G401 (cell line): ENCODE measurements at regions not wholly inside any gene's neighbourhood (a gene's known extent, or its start where the extent isn't known, plus 50 kb on each side); places are given as distances from the start of the nearest gene placed in this dataset.

Source experiments
- DNase-seq: peaks from one replicate; pipeline ENCODE4 v3.0.0-alpha.2; 2015; ENCODE audit warnings: low spot score
- in situ Hi-C: cut with HindIII; loops from 2 replicates; pipeline ENCODE4 v1.10.0; 2016; ENCODE audit warnings: low sequenced_read_pairs, mixed read lengths

DNA sequence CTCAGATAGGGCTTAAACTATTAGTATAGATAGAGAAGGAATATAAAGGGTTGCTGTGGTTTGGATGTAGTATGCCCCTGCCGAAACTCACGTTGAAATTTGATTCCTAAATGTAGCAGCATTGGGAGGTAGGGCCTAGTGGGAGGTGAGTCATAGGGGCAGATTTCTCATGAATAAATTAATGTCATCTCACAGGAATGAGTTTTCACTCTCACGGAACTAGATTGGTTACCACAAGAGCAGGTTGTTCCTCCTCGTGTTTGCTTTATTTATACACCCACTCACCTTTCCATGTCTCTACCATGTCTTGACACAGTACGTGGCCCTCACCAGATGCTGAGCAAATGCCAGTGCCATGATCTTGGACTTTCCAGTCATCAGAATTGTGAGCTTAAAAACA lies 218.2 kb downstream of the RBM43 start:
- in situ Hi-C loops = no loop called here

DNA sequence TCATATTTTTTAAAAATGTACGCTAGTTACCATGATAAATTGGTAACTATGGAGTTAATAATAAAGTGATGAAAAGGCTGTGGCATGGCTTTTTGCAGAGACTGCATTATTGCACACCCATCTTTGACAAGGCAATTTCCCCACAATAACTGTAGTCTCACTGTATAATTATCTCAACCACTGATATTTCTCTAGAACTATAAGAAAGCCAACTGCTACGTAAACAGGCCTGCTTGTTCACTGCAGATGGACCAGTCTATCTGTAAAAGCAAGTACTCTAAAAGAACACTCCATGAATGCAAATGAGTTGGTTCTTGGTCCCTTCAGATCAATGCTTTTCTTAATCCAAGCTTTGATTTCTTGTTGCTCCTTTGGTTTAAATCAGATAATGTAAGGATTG lies 218.7 kb downstream of the RBM43 start:
- in situ Hi-C loops = no loop called here
- DNase-seq = no peak

More for the DNA sequence above, 218.2 kb downstream of the RBM43 start:
- no peak for DNase-seq

GRCh38 chr2:151040039-151040438 lies 221.6 kb downstream of the RBM43 start:
- in situ Hi-C loops = no loop called here
- DNase-seq = no peak

DNA sequence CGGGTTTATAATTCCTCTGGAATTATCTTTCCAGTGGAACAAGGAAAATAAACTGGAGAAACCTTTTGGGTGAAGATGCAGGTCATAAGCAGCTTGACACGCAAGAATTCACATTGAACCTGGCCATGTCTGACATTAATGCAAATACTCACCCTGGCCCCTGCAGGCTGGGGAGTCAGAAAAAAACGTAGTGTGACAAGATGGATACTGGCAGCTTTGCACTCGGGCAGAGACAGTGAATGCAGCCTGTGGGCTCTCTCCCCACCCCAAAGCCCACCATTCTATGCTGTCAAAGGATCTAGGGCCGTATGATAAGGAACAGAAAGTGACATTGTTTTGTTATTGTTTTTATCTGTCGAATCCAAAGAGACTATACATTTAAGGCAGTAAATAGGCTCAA lies 223.1 kb downstream of the RBM43 start:
- in situ Hi-C loops = no loop called here

GRCh38 chr2:151037434-151037833 lies 224.2 kb downstream of the RBM43 start:
- no peak for DNase-seq

More for the DNA sequence above, 223.1 kb downstream of the RBM43 start:
- DNase-seq = no peak

DNA sequence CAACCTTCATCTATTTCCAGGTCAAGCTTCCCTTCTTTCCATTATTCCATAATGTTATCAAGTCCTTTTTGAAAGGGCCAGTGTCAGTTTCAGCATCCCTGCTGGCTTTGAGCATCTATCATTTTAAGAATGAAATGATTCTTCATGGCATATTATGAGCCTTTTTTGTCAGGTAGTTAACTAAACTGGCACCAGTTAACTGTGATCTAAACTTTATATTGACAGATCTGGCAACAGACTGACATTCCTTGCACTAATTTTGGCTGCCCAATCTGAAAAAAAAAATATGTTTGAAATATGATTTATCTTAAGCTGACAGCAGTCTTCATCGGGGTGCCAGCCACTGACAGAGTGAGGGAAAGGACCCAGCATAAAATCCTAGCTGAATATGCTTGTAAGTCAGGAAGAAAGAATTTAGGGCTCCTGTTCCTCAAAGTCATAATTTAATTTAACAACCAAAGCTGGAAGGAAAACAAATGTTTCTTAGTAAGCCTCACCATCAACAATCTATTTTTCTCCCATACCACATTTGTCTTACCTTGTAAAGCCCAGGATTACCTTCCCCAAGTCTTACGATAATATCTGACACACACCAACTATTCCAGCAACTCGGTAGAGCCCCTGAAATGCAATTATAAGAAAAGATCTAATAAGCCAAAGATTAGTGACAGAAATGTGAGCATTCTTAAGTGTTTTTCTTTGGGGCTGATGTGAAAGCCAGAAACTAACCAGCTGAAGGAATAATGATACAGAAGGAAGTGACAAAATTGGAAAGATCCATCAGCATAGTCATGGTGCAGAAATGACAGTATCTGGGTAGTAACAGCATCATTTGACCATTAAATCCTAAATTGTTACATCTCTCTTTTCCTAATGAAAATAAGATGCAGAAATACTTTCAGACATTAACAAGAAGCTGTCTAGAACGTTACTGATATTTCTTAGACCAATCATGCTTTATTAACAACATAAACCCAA lies 228.1 kb downstream of the RBM43 start:
- in situ Hi-C loops = no loop called here
- DNase-seq = no peak

More at GRCh38 chr2:151037434-151037833, 224.2 kb downstream of the RBM43 start:
- in situ Hi-C loops = no loop called here

GRCh38 chr2:151032741-151033191 lies 228.9 kb downstream of the RBM43 start:
- in situ Hi-C loops = no loop called here

GRCh38 chr2:151030663-151031230 lies 230.9 kb downstream of the RBM43 start:
- DNase-seq = no peak
- in situ Hi-C loops = no loop called here

More at GRCh38 chr2:151032741-151033191, 228.9 kb downstream of the RBM43 start:
- DNase-seq = no peak

GRCh38 chr2:151029406-151030157 lies 232.1 kb downstream of the RBM43 start:
- in situ Hi-C loops = no loop called here
- DNase-seq = no peak

- in situ Hi-C loops = no loop called here
Observed at GRCh38 chr2:151028691-151029176, 232.9 kb downstream of the RBM43 start.

DNA sequence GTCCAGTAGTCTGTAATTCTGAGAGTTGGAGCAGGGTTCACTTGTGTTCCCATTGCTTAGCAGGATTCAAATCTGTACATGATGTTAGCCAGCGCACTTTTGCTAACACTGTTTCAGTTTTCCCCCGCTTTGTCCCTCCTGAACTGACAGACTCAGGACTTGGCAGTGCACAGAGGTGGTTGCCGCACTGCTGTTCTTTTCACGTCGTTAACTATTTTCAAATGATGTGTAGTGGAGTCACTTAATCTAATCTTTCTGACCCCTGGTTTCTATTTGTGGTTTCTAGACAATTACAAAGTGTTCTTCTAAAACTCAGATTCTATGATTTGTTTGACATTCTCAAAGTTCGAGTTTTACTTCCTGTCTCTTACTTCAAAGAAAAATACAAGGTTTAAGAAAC lies 234.5 kb downstream of the RBM43 start:
- in situ Hi-C loops = no loop called here
- no peak for DNase-seq

More at GRCh38 chr2:151028691-151029176, 232.9 kb downstream of the RBM43 start:
- DNase-seq = no peak

DNA sequence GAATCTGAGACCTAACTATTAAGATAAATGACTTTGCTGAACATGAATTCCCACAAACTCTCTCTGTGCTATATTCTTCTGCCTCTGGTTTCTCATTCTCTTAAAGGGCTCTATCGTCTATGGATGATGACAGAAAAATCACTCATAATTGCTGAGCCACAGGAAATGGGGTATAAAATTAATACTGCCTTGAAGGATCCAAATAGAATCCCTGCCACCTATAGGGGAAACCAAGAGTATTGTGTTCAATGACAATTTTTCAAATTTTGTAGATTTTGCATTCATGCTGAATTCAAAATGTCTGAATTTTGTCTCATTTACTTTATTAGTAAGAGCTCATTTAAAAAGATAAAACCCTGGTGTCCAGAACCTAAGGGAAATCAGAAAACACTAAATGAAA lies 235.8 kb downstream of the RBM43 start:
- in situ Hi-C loops = no loop called here
- DNase-seq = no peak

DNA sequence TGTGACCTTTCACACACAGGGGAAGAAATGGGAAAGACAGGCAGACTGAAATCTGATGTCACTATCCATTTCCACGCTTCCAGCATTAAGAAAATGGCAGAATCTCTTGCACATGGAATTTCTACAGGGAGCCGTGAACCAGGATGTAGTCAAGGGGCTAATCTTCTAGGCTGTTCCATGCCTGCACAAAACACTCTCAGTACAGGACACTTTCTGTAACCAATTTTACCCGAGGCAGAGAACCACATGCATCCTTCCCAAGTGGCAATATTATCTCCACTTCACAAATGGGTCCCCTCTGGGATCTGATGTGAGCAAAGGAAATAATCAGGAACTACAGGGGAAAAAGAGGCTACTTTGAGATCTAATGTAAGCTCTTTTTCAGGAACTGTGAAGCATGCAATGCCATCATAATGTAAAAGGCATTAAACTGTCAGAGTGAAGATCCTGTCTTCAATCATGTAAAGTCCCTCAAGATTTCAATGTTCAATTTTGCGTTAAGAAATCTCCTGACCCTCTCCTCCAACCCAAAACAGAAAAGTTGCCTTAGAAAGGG lies 236.9 kb downstream of the RBM43 start:
- in situ Hi-C loops = no loop called here
- DNase-seq = no peak

DNA sequence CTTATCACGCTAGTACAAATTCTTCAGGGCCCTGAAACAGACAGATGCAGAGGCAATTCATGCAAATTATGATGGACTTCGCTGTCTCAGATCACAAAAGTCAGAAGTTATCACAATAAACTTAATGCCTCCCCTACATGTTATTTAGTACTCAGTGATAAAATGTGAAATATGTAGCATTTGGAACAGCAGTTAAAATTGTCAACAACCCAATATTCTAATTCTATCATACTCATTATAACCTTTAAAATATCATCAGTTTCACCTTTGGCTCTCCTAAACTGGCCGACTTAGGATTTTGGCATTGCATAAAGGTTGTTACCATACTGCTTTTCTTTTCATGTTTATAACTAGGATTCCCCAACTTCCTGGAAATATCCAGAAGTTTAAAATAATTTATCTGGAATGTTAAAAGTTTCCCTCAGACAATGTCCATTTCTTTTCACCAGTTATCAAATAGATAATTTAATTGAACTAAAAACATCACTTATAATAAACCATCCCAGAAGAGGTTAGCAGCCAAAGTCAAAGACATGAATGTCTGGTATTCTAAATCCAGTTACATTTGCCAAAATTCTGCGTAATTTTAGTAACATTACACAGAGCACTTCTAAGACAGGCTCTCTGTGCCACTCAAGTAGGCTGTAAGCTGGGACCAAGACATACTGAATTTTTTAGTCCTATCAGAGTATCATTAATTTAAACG lies 239.8 kb downstream of the RBM43 start:
- in situ Hi-C loops = no loop called here
- DNase-seq = no peak

DNA sequence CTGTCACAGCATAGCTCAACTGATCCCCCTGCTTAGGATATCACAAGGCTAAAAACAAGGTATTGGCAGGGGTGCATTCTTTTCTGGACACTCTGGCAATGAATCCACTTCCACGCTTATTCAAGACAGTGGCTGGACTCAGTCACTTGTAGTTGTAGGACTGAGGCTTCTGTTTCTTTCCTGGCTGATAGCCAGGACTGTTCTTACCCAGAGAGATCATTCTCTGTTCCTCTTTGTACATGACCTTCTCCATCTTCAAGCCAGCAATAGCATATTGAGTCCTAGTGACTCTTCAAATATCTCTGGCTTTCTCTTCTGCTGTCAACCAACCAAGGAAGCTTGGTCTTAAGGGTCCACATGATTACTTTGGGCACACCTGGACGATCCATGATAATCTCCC lies 241.3 kb downstream of the RBM43 start:
- DNase-seq = no peak
- in situ Hi-C loops = no loop called here

GRCh38 chr2:151009437-151010175 lies 252.1 kb downstream of the RBM43 start:
- no peak for DNase-seq
- in situ Hi-C loops = no loop called here

- no peak for DNase-seq
- in situ Hi-C loops = no loop called here
Observed at GRCh38 chr2:151007365-151007764, 254.3 kb downstream of the RBM43 start.

DNA sequence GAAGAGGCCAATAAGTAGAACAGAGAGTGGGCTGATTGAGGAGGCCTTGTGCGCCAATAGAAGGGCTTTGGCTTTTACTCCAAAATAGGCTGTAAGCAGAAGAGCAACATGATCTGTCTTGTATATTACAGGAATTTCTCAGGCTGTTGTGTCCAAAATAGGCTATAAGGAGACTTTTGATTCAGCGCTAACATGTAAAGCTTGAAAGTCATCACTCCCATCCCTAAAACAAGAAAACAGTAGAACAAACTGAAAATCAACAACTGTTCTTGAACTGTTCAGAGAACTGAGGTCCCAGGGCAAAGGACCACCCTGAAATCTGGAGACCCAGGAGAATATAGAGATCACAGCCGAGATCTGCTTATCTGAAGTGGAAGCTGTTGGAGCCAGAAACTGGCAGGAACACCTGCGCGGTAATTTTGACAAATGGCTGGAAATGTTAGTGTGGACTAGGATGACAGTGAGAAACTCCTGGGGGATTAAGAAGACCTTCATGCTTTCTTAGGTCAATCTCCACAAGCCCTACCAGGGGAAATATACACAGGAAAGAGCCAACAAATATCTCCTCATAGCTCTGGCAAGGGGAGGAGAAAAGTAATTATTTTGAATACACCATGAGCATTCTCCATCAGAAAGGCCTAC lies 258.6 kb downstream of the RBM43 start:
- DNase-seq = no peak
- in situ Hi-C loops = no loop called here
